CD4-positive, alpha-beta T cell (primary cell): ENCODE measurements at regions not wholly inside any gene's neighbourhood (a gene's known extent, or its start where the extent isn't known, plus 50 kb on each side); places are given as distances from the start of the nearest gene placed in this dataset.
A peak's percentile ranks its signal among the peaks of the same experiment; 100 is the strongest.

ENCODE experiments used
- ATAC-seq: fragments of 200-7000 bp; cut with Tn5 transposase; one replicate; pipeline ENCODE4 v1.10.0; 2022; ENCODE audit warnings: mild to moderate bottlenecking; ENCODE audit not compliant: poor library complexity
- CTCF ChIA-PET: fragments of 350-600 bp; sonication (Branson Sonifier 250); formaldehyde crosslinking; loops from one replicate; lab custom pipeline; 2021; ENCODE audit warnings: antibody characterized with exemption, inconsistent platforms; lab: Charles Lee
- POLR2A ChIA-PET: fragments of 350-600 bp; sonication (Branson Sonifier 250); formaldehyde crosslinking; loops from one replicate; lab custom pipeline; 2021; ENCODE audit warnings: antibody characterized with exemption, inconsistent platforms; lab: Charles Lee
- DNase-seq, 14 experiments: peaks; one replicate each; pipeline ENCODE4 v3.0.0-alpha.2; 2013 to 2020; ENCODE audit warnings: mixed read lengths in 2 of 14
- H3K27ac ChIP-seq, 2 donors: one replicate each; pipeline versions ENCODE4 v1.5.1 to v1.7.0; 2013; ENCODE audit warnings: low read length in 2 of 2, low read depth in 1 of 2, mild to moderate bottlenecking in 1 of 2
- H3K27me3 ChIP-seq, 2 experiments: 1 replicate in 1 of 2; 2 replicates in 1 of 2; pipeline versions ENCODE4 v1.6.1 to v1.7.0; 2013; ENCODE audit warnings: low read length in 2 of 2, control low read depth in 1 of 2, mild to moderate bottlenecking in 1 of 2, moderate library complexity in 1 of 2; ENCODE audit not compliant: insufficient read depth in 2 of 2, control insufficient read depth in 1 of 2
- H3K36me3 ChIP-seq: one replicate; pipeline ENCODE4 v1.6.1; 2013; ENCODE audit warnings: low read length, control low read depth; ENCODE audit not compliant: insufficient read depth
- H3K4me1 ChIP-seq: one replicate; pipeline ENCODE4 v1.6.1; 2013; ENCODE audit warnings: low read length, control low read depth; ENCODE audit not compliant: insufficient read depth
- H3K4me3 ChIP-seq: one replicate; pipeline ENCODE4 v1.5.1; 2013; ENCODE audit warnings: mild to moderate bottlenecking, low read length, moderate library complexity
- H3K9me3 ChIP-seq, 2 experiments: 1 replicate in 1 of 2; 2 replicates in 1 of 2; pipeline versions ENCODE4 v1.6.1 to v1.7.0; 2013; ENCODE audit warnings: low read length in 2 of 2, mild to moderate bottlenecking in 2 of 2, control low read depth in 1 of 2, moderate library complexity in 1 of 2; ENCODE audit not compliant: control insufficient read depth in 1 of 2, insufficient read depth in 1 of 2
- H3K27ac Mint-ChIP-seq: one replicate; pipeline ENCODE4 v1.8.0; 2020; ENCODE audit warnings: mixed read lengths
- H3K27me3 Mint-ChIP-seq: one replicate; pipeline ENCODE4 v1.8.0; 2021; ENCODE audit warnings: mixed read lengths
- H3K36me3 Mint-ChIP-seq: one replicate; pipeline ENCODE4 v1.8.0; 2021; ENCODE audit warnings: low read depth, mixed read lengths
- H3K4me1 Mint-ChIP-seq: one replicate; pipeline ENCODE4 v1.8.0; 2021; ENCODE audit warnings: low read depth, mixed read lengths
- H3K4me3 Mint-ChIP-seq: one replicate; pipeline ENCODE4 v1.8.0; 2020; ENCODE audit warnings: mild to moderate bottlenecking, mixed read lengths
- H3K9me3 Mint-ChIP-seq: one replicate; pipeline ENCODE4 v1.8.0; 2020; ENCODE audit warnings: mixed read lengths
- intact Hi-C, 2 experiments: fragments of 100-400 bp; cut with DNase I in 1 of 2; cut with micrococcal nuclease in 1 of 2; formaldehyde crosslinking; loops; one replicate each; pipeline versions ENCODE4 v1.15.1 to v1.9.0; 2023 to 2025; cut with DNase I, micrococcal nuclease
- TF ChIP-seq, protein P1 (sequence below): fragments of 200-600 bp; IDR thresholded peaks from one replicate; pipeline ENCODE4 v1.8.0; 2022; ENCODE audit warnings: antibody characterized with exemption, mild to moderate bottlenecking

- intact Hi-C loops = no loop called here
- Histone ChIP-seq H3K27me3 (peaks cover 0 to 3% of the 10 kb centered on the region in 2 experiments), H3K4me1 (no peaks in the 10 kb centered on the region), H3K4me3 (no peak overlapping the region), H3K36me3 (no peaks in the 10 kb centered on the region), H3K27ac (no peak overlapping the region), H3K9me3 (peaks cover 0 to 3% of the 10 kb centered on the region in 2 experiments)
- ATAC-seq = peak; percentile 29
- Mint-ChIP-seq H3K9me3 (no peaks in the 10 kb centered on the region), H3K27me3 (no peaks in the 10 kb centered on the region), H3K4me1 (peaks cover 6% of the 10 kb centered on the region), H3K27ac (no peak overlapping the region), H3K4me3 (no peak overlapping the region), H3K36me3 (no peaks in the 10 kb centered on the region)
- ChIA-PET CTCF (no interaction called here), POLR2A (no interaction called here)
- TF ChIP-seq, protein P1, sequence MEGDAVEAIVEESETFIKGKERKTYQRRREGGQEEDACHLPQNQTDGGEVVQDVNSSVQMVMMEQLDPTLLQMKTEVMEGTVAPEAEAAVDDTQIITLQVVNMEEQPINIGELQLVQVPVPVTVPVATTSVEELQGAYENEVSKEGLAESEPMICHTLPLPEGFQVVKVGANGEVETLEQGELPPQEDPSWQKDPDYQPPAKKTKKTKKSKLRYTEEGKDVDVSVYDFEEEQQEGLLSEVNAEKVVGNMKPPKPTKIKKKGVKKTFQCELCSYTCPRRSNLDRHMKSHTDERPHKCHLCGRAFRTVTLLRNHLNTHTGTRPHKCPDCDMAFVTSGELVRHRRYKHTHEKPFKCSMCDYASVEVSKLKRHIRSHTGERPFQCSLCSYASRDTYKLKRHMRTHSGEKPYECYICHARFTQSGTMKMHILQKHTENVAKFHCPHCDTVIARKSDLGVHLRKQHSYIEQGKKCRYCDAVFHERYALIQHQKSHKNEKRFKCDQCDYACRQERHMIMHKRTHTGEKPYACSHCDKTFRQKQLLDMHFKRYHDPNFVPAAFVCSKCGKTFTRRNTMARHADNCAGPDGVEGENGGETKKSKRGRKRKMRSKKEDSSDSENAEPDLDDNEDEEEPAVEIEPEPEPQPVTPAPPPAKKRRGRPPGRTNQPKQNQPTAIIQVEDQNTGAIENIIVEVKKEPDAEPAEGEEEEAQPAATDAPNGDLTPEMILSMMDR = no peak
- DNase-seq = no peak
Measured at GRCh38 chr10:4250587-4250887, 465.5 kb upstream of the KLF6 start.

GRCh38 chr10:4249841-4250586, 465.0 kb upstream of the KLF6 start:
- Mint-ChIP-seq H3K9me3 (no peaks in the 10 kb centered on the region), H3K4me3 (no peak overlapping the region), H3K4me1 (peaks cover 6% of the 10 kb centered on the region), H3K27ac (no peak overlapping the region), H3K27me3 (no peaks in the 10 kb centered on the region), H3K36me3 (no peaks in the 10 kb centered on the region)
- Histone ChIP-seq H3K36me3 (no peaks in the 10 kb centered on the region), H3K27ac (no peak overlapping the region), H3K27me3 (peaks cover 0 to 3% of the 10 kb centered on the region in 2 experiments), H3K9me3 (peaks cover 0 to 3% of the 10 kb centered on the region in 2 experiments), H3K4me3 (no peak overlapping the region), H3K4me1 (no peaks in the 10 kb centered on the region)
- intact Hi-C loops = no loop called here
- ATAC-seq = no peak
- ChIA-PET POLR2A (interaction anchor here (0.6 kb wide), 1 partner anchor 106 kb away, joined by 3 read pairs; no protein-coding TSS in a partner anchor), CTCF (no interaction called here)
- TF ChIP-seq, protein P1 = no peak
- DNase-seq = no peak

DNA sequence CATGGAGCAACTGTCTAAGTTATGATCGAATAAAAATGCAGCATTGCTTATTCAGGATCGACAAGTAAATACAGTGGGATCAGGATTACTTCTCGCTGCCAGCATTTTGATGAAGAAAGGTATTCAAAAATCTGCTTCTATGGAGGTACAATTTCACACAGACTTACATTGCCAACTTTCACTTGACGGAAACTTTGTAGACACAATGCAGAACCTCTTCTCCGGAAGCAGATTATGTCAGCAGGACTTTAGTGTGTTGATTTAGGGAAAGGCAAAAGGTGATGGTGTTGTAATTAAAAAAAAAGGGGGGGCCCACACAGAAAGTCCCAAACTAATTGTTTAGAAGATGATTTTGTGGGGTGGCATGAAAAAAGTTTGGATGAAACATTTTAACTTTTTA, 462.4 kb upstream of the KLF6 start:
- no peaks in the 10 kb centered on the region for H3K9me3 ChIP-seq
- no peak overlapping the region for H3K27ac ChIP-seq
- H3K36me3 ChIP-seq = no peaks in the 10 kb centered on the region
- DNase-seq (no peak), ATAC-seq (no peak)
- H3K4me1 ChIP-seq = no peaks in the 10 kb centered on the region
- intact Hi-C loops = no loop called here
- ChIA-PET CTCF (no interaction called here), POLR2A (no interaction called here)
- Mint-ChIP-seq H3K27ac (no peak overlapping the region), H3K36me3 (no peaks in the 10 kb centered on the region), H3K27me3 (no peaks in the 10 kb centered on the region), H3K9me3 (no peaks in the 10 kb centered on the region), H3K4me3 (no peak overlapping the region), H3K4me1 (peaks cover 12% of the 10 kb centered on the region)
- H3K4me3 ChIP-seq = no peak overlapping the region
- TF ChIP-seq, protein P1 = no peak
- peaks cover 0 to 3% of the 10 kb centered on the region in 2 experiments for H3K27me3 ChIP-seq
